GM10266 (cell line): ENCODE measurements at regions not wholly inside any gene's neighbourhood (a gene's known extent, or its start where the extent isn't known, plus 50 kb on each side); places are given as distances from the start of the nearest gene placed in this dataset.

ENCODE experiments used
- DNase-seq: peaks from one replicate; pipeline ENCODE4 v3.0.0; 2012; ENCODE audit errors: extremely low spot score
- TF ChIP-seq, protein P1 (sequence below): IDR thresholded peaks from 2 replicates; pipeline ENCODE4 v1.5.1; 2012; ENCODE audit warnings: mild to moderate bottlenecking, low read depth; ENCODE audit not compliant: control insufficient read depth, insufficient read depth; ENCODE audit errors: missing control alignments

DNA sequence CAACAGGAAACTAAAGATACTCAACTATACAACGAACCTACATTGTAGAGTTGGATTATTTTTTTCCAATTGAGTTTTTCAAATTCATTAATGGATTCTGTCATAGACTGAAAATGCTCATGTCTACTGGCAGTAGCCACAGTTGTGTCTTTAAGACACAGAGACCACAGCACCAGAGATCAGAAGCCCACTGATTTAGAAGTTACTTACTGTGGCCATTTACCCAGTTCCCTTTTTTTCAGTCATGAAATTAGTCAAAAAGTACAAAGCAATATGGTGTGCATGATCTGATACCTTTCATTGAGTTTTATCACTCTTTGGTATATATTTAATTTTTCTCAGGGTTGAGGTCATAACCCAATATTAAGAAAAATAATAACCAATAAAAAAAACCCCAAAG is 1640.2 kb upstream of the WWC1 start:
- TF ChIP-seq, protein P1, sequence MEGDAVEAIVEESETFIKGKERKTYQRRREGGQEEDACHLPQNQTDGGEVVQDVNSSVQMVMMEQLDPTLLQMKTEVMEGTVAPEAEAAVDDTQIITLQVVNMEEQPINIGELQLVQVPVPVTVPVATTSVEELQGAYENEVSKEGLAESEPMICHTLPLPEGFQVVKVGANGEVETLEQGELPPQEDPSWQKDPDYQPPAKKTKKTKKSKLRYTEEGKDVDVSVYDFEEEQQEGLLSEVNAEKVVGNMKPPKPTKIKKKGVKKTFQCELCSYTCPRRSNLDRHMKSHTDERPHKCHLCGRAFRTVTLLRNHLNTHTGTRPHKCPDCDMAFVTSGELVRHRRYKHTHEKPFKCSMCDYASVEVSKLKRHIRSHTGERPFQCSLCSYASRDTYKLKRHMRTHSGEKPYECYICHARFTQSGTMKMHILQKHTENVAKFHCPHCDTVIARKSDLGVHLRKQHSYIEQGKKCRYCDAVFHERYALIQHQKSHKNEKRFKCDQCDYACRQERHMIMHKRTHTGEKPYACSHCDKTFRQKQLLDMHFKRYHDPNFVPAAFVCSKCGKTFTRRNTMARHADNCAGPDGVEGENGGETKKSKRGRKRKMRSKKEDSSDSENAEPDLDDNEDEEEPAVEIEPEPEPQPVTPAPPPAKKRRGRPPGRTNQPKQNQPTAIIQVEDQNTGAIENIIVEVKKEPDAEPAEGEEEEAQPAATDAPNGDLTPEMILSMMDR, result no peak
- DNase-seq, result no peak

DNA sequence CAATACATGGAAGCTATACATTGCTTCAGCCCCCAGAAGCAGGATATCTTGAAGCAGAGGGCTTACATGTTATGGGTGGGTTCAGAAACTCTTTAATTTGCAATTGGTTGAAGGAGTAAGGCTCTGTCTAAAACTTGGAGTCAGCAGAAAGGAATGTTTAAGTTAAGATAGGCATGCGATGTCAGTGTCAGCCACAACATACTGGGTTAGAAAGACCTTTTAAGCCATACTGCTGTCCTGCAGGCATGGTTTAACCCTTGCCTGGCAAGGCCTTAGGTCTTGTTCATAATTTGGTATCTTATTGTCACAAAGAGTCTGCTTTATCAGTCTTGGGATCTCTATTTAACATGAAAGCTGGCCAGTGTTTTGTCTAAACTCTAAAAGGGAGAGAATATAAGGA is 1619.6 kb upstream of the WWC1 start:
- DNase-seq, result no peak
- TF ChIP-seq, protein P1, result no peak

DNA sequence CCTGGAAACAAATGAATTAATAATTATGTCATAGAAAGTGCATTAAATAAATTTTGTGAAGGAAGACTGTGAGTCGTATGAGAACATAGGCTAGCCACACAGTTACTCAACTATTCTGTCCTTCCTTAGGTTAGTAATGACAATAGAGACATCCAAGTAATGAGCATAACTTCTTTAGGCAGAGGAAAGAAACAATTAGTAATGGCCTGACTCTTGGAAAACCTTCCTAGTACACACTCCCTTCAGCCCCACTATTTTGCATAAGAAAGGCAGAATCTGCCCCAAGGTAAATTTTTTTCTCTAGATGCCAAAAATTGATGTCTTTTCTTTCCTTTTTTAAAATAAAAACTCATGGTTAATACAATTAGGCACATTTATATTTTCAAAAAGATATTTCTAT is 1619.0 kb upstream of the WWC1 start:
- DNase-seq, result no peak
- TF ChIP-seq, protein P1, result no peak

DNA sequence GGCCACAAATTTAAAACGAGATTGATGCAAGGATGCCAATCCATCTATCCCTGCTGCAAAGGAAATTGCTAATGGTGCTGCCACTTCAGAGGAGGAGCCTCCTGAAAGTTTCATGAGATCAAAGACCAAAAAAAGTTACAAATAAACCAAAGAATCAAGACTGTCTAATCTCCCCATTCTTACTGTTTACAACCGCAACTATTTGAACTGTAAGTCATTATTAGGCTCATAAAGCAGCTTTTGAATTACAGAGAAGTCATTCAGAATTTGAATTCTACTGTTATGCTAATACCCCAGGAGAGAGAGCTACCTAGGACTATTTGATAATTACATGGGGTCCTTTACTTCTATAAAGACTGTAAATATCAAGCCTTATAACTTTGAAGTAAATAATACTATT is 1613.6 kb upstream of the WWC1 start:
- TF ChIP-seq, protein P1, result no peak
- no peak for DNase-seq

DNA sequence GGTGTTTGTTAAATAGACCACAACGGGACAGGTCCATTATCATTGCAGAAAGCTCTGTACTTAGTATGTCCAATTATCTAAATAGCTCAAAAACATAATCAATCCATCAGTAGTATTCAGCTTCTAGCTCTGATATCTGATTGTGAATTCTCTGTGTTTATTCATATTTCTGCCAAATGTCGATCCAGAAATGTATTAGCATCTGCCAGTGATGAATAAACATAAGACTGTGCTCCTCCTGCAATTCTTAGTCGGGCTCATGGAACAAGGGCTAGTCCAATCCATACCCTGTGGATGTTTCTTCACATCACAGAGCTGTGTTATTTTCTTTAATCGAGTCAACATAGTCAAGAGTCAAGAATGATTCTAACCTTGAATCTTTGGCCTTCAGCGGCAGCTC is 1612.1 kb upstream of the WWC1 start:
- no peak for DNase-seq

DNA sequence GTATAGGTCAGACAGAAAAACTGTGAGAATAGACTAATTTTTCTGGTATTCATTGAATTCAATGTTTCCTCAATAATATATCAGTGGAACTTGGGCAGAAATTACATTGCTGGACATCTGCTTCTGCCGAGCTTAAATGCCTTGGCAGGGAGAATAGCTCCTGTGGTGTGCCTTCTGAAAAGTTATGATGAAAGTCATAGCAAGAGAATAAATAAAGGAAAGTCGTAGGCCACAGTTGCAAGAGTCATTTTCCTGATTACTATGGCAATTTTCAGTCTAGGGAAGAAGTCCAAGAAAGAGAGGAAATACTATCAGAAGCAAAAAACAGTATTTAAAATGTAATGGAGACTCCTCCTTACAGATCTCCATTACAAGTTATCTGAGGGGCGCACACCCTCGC is 1596.1 kb upstream of the WWC1 start:
- no peak for DNase-seq
- TF ChIP-seq, protein P1, result no peak

More for the DNA sequence above, 1612.1 kb upstream of the WWC1 start:
- TF ChIP-seq, protein P1, result no peak

DNA sequence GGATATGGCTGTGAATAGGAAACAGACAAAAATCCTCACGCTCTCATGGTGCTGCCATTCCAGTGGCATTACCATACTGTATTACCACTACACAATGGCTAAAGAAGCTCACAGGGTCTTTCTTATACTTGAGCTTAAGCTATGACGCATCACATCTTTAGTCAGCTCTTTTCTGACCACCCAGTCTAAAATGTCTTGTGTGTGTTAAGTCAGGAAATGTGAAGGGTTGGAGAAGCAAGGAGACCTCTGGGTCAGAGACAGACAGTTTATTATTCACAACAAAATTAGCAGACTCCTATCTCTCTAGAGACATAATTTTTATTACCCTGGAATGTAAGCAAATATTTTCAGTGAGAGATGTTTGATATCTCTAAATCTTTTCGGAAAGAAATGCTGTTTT is 1583.2 kb upstream of the WWC1 start:
- TF ChIP-seq, protein P1, result no peak
- DNase-seq, result no peak

DNA sequence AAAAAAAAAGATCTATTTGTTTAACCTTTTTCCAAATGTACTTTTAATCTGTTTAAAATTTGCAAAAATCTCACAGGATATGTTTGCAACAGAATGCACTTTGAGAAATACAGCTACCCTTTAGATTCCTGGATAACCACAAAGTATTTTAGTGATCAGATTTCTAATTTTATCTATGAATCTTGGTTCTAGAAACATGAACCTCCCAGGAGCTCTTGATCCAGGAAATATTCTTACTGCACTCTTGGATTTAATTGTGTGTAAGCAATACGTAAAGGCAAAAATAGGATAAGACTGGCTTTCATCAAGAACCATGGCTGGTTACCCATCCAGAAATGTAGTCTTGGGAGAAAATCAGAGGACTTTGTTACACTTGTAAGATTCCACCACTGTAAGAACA is 1581.8 kb upstream of the WWC1 start:
- DNase-seq, result no peak
- TF ChIP-seq, protein P1, result no peak
